ENCODE measurements at regions not wholly inside any gene's neighbourhood (a gene's known extent, or its start where the extent isn't known, plus 50 kb on each side); places are given as distances from the start of the nearest gene placed in this dataset.

DNA sequence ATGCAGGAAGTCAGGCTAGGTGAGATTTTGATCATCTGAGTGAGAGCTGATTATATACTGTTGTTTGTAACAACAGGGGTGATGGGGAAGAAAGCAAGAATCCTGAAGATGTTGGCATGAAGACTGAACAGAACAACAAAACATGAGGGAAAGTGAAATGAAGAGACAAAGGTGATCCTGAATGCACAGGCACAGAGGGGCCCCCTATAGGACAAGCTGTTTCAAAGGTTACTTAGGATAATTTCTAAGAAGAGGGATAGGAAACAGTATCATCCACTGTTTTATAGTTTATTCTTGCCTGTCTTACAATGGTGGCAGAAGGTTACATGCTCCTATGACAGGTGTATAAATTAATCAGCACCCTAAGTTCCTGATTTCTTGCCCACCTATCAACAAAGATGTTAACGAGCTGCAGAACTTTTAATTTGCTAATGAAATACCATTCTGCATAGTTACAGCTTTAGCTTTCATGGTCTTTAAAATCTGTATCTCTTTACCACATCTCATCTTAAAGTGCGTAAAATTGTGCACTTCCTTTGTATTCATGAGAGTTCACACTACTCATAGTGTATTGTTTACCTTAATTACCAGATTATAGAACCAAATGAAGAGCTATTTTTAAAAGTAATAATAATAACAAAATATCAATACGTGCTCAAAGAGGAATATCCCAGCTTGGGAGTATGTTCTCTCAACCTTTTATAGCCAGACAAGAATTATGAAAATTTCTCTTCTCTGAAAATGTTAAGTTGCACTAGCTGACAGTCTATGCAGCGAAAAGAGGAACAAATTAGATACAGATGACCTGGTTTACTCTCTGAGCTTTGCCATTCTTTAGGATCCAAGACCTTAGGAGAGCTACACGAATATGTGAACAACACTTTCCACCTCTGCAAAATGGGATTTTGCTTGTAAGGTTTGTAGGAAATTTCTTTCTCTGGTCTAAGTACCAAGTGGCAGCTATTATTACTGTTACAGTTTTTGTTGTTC, 192.5 kb downstream of the EDN1 start:
- DNase-seq (ENCODE audit: low spot score), result no peak
- Mint-ChIP-seq H3K4me3 (ENCODE audit: unreplicated experiment) (no peak overlapping the region), H3K9me3 (ENCODE audit: low read depth) (peaks cover 11% of the 10 kb centered on the region), H3K4me1 (ENCODE audit: low read depth) (peaks cover 30% of the 10 kb centered on the region), H3K27ac (ENCODE audit: unreplicated experiment) (no peak overlapping the region), H3K27me3 (ENCODE audit: low read depth) (no peaks in the 10 kb centered on the region), H3K36me3 (ENCODE audit: low read depth) (no peaks in the 10 kb centered on the region)
- TF ChIP-seq CTCF (IDR thresholded peaks at IDR 0.05), result peak; percentile 39

- no peak for TF ChIP-seq CTCF (IDR thresholded peaks at IDR 0.05)
- H3K9me3 Mint-ChIP-seq (ENCODE audit: low read depth), result peaks cover 13% of the 10 kb centered on the region
- DNase-seq (ENCODE audit: low spot score), result no peak
- H3K36me3 Mint-ChIP-seq (ENCODE audit: low read depth), result no peaks in the 10 kb centered on the region
- peak overlapping the region; percentile 17 for H3K4me3 Mint-ChIP-seq (ENCODE audit: unreplicated experiment)
- peak overlapping the region; percentile 61 for H3K27ac Mint-ChIP-seq (ENCODE audit: unreplicated experiment)
- H3K4me1 Mint-ChIP-seq (ENCODE audit: low read depth), result peaks cover 30% of the 10 kb centered on the region
- H3K27me3 Mint-ChIP-seq (ENCODE audit: low read depth), result no peaks in the 10 kb centered on the region
These were observed 193.6 kb downstream of the EDN1 start for GRCh38 chr6:12483712-12484111.

- no peak for TF ChIP-seq CTCF (IDR thresholded peaks at IDR 0.05)
- Mint-ChIP-seq H3K9me3 (ENCODE audit: low read depth) (peaks cover 13% of the 10 kb centered on the region), H3K36me3 (ENCODE audit: low read depth) (no peaks in the 10 kb centered on the region), H3K27me3 (ENCODE audit: low read depth) (no peaks in the 10 kb centered on the region), H3K27ac (ENCODE audit: unreplicated experiment) (peak overlapping the region; percentile 25), H3K4me1 (ENCODE audit: low read depth) (peaks cover 31% of the 10 kb centered on the region), H3K4me3 (ENCODE audit: unreplicated experiment) (no peak overlapping the region)
- no peak for DNase-seq (ENCODE audit: low spot score)
These were observed 194.4 kb downstream of the EDN1 start for GRCh38 chr6:12484519-12484918.

- Mint-ChIP-seq H3K4me1 (ENCODE audit: low read depth) (peaks cover 35% of the 10 kb centered on the region), H3K36me3 (ENCODE audit: low read depth) (no peaks in the 10 kb centered on the region), H3K27me3 (ENCODE audit: low read depth) (no peaks in the 10 kb centered on the region), H3K4me3 (ENCODE audit: unreplicated experiment) (no peak overlapping the region), H3K9me3 (ENCODE audit: low read depth) (peaks cover 9% of the 10 kb centered on the region), H3K27ac (ENCODE audit: unreplicated experiment) (no peak overlapping the region)
- no peak for DNase-seq (ENCODE audit: low spot score)
- TF ChIP-seq CTCF (IDR thresholded peaks at IDR 0.05), result no peak
These were observed 195.1 kb downstream of the EDN1 start for GRCh38 chr6:12485226-12485764.

DNA sequence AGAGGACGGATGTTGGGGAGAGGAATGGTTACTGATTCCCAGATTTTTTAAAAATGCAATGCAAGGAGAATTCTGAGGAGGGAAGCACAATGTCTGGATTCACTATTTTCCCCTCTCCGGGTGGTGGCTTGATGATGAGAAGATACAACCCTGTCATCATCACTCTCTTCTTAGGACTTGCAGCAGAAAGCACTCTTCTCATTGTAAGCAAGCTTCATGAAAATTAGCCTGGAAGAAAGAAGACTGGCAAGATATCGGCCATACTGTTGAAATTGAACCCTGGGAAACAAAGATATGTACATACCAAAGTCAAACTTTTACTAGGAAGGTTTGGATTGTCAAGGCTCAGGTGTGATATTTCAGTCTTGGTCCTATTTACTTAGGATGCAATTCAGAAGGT, 195.7 kb downstream of the EDN1 start:
- H3K27ac Mint-ChIP-seq (ENCODE audit: unreplicated experiment), result no peak overlapping the region
- peaks cover 9% of the 10 kb centered on the region for H3K9me3 Mint-ChIP-seq (ENCODE audit: low read depth)
- H3K27me3 Mint-ChIP-seq (ENCODE audit: low read depth), result no peaks in the 10 kb centered on the region
- no peak for DNase-seq (ENCODE audit: low spot score)
- no peaks in the 10 kb centered on the region for H3K36me3 Mint-ChIP-seq (ENCODE audit: low read depth)
- H3K4me3 Mint-ChIP-seq (ENCODE audit: unreplicated experiment), result no peak overlapping the region
- no peak for TF ChIP-seq CTCF (IDR thresholded peaks at IDR 0.05)
- H3K4me1 Mint-ChIP-seq (ENCODE audit: low read depth), result peaks cover 39% of the 10 kb centered on the region
